Peyer's patch (tissue), 4 donors: ENCODE measurements at regions not wholly inside any gene's neighbourhood (a gene's known extent, or its start where the extent isn't known, plus 50 kb on each side); places are given as distances from the start of the nearest gene placed in this dataset.

ENCODE experiments used
- POLR2A ChIP-seq, 2 donors: fragments of 450-650 bp; IDR thresholded peaks; one replicate each; pipeline ENCODE4 v1.5.1; 2017; ENCODE audit warnings: antibody characterized with exemption in 2 of 2, mild to moderate bottlenecking in 2 of 2, moderate library complexity in 2 of 2
- TF ChIP-seq, protein P1 (sequence below), 6 experiments: fragments of 450-650 bp in 4 of 6; fragments of 200-600 bp in 2 of 6; sonication (generic) in 1 of 6; IDR thresholded peaks; one replicate each; pipeline ENCODE4 v1.5.1; 2017 to 2019; ENCODE audit warnings: antibody characterized with exemption in 6 of 6, mild to moderate bottlenecking in 3 of 6, moderate library complexity in 1 of 6

DNA sequence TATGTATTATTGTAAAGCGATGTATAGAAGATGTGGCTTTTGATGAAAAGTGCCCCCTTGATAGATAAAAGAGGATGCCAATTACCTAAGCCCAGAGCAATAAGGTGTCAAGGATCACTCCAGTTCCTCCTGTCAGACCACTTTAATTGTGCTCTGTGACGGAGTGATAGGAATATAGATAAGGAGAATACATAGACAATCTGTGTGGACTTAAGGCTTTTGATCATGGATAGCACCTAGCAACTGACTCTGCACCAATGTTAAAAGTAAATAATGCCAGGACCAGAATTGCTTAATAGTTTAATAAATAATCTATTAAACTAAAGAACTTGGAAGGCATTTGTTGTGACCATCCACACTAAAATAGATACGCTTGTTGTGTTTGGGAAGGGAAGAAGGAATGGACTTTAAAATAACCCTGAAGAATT is 390.7 kb upstream of the ARGLU1 start:
- TF ChIP-seq, protein P1, sequence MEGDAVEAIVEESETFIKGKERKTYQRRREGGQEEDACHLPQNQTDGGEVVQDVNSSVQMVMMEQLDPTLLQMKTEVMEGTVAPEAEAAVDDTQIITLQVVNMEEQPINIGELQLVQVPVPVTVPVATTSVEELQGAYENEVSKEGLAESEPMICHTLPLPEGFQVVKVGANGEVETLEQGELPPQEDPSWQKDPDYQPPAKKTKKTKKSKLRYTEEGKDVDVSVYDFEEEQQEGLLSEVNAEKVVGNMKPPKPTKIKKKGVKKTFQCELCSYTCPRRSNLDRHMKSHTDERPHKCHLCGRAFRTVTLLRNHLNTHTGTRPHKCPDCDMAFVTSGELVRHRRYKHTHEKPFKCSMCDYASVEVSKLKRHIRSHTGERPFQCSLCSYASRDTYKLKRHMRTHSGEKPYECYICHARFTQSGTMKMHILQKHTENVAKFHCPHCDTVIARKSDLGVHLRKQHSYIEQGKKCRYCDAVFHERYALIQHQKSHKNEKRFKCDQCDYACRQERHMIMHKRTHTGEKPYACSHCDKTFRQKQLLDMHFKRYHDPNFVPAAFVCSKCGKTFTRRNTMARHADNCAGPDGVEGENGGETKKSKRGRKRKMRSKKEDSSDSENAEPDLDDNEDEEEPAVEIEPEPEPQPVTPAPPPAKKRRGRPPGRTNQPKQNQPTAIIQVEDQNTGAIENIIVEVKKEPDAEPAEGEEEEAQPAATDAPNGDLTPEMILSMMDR (IDR thresholded peaks at IDR 0.05): no peak
- TF ChIP-seq POLR2A (IDR thresholded peaks at IDR 0.05): no peak
